Activated T-cell treated with anti-CD3 and anti-CD28 coated beads, Interleukin-2, amount 50 U/mL, for 4 hours (primary cell): ENCODE measurements at regions not wholly inside any gene's neighbourhood (a gene's known extent, or its start where the extent isn't known, plus 50 kb on each side); places are given as distances from the start of the nearest gene placed in this dataset.

Experiments
- ATAC-seq, 2 donors: fragments of 200-7000 bp; cut with Tn5 transposase; one replicate each; pipeline ENCODE4 v1.10.0; 2021
- DNase-seq: peaks from one replicate; pipeline ENCODE4 v3.0.0-alpha.2; 2020
- H3K27me3 Mint-ChIP-seq: one replicate; pipeline ENCODE4 v1.8.0; 2021; ENCODE audit warnings: low read depth, mixed read lengths
- H3K36me3 Mint-ChIP-seq: one replicate; pipeline ENCODE4 v1.8.0; 2022; ENCODE audit warnings: mixed read lengths; ENCODE audit not compliant: insufficient read depth
- H3K4me1 Mint-ChIP-seq: one replicate; pipeline ENCODE4 v1.8.0; 2021; ENCODE audit warnings: low read depth, mixed read lengths
- H3K4me3 Mint-ChIP-seq: one replicate; pipeline ENCODE4 v1.8.0; 2021; ENCODE audit warnings: mild to moderate bottlenecking, moderate library complexity, mixed read lengths
- H3K9me3 Mint-ChIP-seq: one replicate; pipeline ENCODE4 v1.8.0; 2021; ENCODE audit warnings: mixed read lengths

DNA sequence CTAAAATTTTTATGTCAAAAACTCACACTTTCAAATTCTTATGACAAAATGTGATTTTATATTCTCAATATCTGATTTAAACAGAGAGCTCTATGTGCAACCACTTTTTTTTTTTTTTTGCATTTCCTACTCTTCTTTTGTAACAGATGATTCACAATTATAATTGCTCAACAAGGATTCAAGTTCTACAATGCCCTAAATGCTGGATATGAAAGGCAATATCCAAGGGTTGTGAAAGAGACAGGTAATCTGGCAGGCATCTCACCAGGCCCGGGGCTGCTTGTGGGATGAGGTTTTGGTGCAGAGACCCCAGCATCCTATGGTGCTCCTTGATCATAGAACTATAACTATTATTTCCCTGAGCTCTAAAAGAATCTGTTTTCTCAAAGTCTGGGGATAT is 363.6 kb upstream of the NBEA start:
- Mint-ChIP-seq H3K36me3 (no peaks in the 10 kb centered on the region), H3K4me1 (no peaks in the 10 kb centered on the region), H3K27me3 (no peaks in the 10 kb centered on the region), H3K9me3 (no peaks in the 10 kb centered on the region), H3K4me3 (no peak overlapping the region)
- no peak for ATAC-seq
- no peak for DNase-seq

- ATAC-seq (no peak), DNase-seq (no peak)
- Mint-ChIP-seq H3K4me3 (no peak overlapping the region), H3K27me3 (no peaks in the 10 kb centered on the region), H3K9me3 (no peaks in the 10 kb centered on the region), H3K36me3 (no peaks in the 10 kb centered on the region), H3K4me1 (no peaks in the 10 kb centered on the region)
Observed at GRCh38 chr13:34578917-34579316, 363.2 kb upstream of the NBEA start.

- Mint-ChIP-seq H3K4me1 (no peaks in the 10 kb centered on the region), H3K36me3 (no peaks in the 10 kb centered on the region), H3K4me3 (no peak overlapping the region), H3K9me3 (no peaks in the 10 kb centered on the region), H3K27me3 (no peaks in the 10 kb centered on the region)
- DNase-seq (no peak), ATAC-seq (no peak)
Observed at GRCh38 chr13:34583181-34583580, 358.9 kb upstream of the NBEA start.

DNA sequence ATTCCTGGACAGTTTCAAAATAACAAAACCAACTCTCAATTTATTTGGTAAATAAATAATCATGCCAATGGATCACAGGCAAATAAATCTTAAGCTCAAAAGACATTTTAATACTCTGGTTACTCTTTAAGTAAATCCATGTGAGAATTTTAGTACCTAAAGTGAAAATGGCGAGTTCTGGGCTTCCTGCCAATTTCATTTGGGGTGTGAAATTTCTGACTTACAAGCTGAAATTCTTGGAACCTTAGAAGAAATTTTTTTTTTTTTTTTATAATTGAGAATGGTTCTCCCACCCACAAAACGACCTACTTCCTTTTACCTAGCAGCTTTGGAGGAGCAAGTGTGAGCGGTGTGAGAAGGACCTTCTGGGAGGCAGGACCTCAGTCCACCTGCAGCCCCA is 354.5 kb upstream of the NBEA start:
- no peak overlapping the region for H3K4me3 Mint-ChIP-seq
- H3K4me1 Mint-ChIP-seq, result no peaks in the 10 kb centered on the region
- ATAC-seq, result no peak
- no peaks in the 10 kb centered on the region for H3K9me3 Mint-ChIP-seq
- H3K27me3 Mint-ChIP-seq, result no peaks in the 10 kb centered on the region
- no peak for DNase-seq
- H3K36me3 Mint-ChIP-seq, result no peaks in the 10 kb centered on the region

GRCh38 chr13:34588362-34588761 is 353.7 kb upstream of the NBEA start:
- no peaks in the 10 kb centered on the region for H3K9me3 Mint-ChIP-seq
- ATAC-seq (no peak), DNase-seq (no peak)
- no peaks in the 10 kb centered on the region for H3K27me3 Mint-ChIP-seq
- H3K4me1 Mint-ChIP-seq, result no peaks in the 10 kb centered on the region
- H3K36me3 Mint-ChIP-seq, result no peaks in the 10 kb centered on the region
- H3K4me3 Mint-ChIP-seq, result no peak overlapping the region

GRCh38 chr13:34589581-34589980 is 352.5 kb upstream of the NBEA start:
- no peaks in the 10 kb centered on the region for H3K4me1 Mint-ChIP-seq
- no peak for DNase-seq
- H3K9me3 Mint-ChIP-seq, result no peaks in the 10 kb centered on the region
- no peaks in the 10 kb centered on the region for H3K36me3 Mint-ChIP-seq
- no peaks in the 10 kb centered on the region for H3K27me3 Mint-ChIP-seq
- no peak overlapping the region for H3K4me3 Mint-ChIP-seq
- ATAC-seq, result no peak

- Mint-ChIP-seq H3K4me1 (no peaks in the 10 kb centered on the region), H3K4me3 (no peak overlapping the region), H3K9me3 (no peaks in the 10 kb centered on the region), H3K36me3 (no peaks in the 10 kb centered on the region), H3K27me3 (no peaks in the 10 kb centered on the region)
- DNase-seq, result no peak
- ATAC-seq, result no peak
Observed at GRCh38 chr13:34591129-34591528, 350.9 kb upstream of the NBEA start.

DNA sequence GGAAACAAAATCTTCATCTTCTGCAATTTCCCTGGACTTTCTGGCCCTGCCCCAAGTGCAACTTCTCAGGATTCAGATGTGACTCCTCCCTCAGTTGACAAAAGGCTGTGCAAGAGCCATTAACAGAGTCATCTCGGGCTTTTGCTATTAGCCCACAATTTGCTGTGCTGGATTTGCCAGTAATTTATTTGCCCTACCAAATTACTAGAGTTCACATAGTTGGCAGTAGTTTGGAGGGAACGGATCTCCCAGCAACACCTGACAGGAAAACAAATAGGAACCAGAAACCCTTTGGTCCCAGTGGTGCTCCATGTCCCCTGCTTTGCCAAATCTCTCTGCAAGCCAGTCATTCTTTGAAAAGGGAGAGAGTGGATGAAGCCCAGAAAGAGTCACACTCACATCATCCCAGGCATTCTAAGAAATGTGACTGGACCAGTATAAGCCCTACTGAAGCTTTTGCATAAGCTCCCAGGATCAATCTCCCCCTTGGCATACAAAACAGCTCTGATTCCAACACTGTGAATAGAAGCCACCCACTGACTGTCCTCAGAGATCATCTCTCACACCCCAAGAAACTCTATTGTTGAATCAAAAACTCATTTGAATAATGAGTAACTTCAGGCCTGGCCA is 350.1 kb upstream of the NBEA start:
- DNase-seq, result no peak
- Mint-ChIP-seq H3K4me1 (no peaks in the 10 kb centered on the region), H3K9me3 (no peaks in the 10 kb centered on the region), H3K27me3 (no peaks in the 10 kb centered on the region), H3K4me3 (no peak overlapping the region), H3K36me3 (no peaks in the 10 kb centered on the region)
- no peak for ATAC-seq

DNA sequence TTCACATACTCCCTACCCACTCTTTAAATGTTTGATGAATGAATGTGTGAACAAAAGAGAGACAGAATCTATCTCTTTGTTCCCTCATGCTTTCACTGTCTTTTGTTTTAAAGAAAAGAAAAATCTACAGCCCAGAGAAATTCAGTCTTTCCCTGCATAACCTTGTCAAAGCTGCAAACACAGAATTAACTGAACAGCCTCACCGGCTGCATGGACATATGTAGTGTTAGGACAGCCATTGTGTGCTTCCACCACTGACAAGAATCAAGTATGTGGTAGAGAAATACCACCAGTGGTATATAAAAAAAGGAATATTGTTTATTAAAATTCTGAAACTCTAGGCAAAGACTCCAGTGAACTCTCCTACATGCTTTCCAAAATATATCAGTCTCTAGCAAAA is 348.4 kb upstream of the NBEA start:
- no peaks in the 10 kb centered on the region for H3K9me3 Mint-ChIP-seq
- H3K4me1 Mint-ChIP-seq, result no peaks in the 10 kb centered on the region
- no peak overlapping the region for H3K4me3 Mint-ChIP-seq
- no peaks in the 10 kb centered on the region for H3K27me3 Mint-ChIP-seq
- ATAC-seq (no peak), DNase-seq (no peak)
- no peaks in the 10 kb centered on the region for H3K36me3 Mint-ChIP-seq

DNA sequence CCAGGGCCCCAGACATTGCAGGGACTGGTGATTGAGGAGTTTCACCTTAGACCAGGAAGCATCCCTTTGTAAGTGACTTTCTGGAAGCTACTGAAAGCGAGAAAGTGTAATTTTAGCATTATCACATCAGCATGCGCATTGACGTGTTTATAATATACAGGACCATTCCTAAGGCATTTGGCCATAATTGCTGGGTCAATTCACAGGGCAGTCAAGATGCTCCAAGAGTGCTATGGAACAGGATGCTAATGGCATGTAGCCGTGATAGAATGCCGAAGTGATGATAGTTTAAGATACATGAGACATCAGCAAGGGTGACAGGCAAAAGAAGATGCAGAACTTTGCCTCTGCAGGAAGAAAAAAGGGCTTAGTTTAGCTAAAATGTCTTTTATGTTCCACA is 347.6 kb upstream of the NBEA start:
- ATAC-seq (no peak), DNase-seq (no peak)
- Mint-ChIP-seq H3K9me3 (no peaks in the 10 kb centered on the region), H3K4me3 (no peak overlapping the region), H3K4me1 (no peaks in the 10 kb centered on the region), H3K27me3 (no peaks in the 10 kb centered on the region), H3K36me3 (no peaks in the 10 kb centered on the region)

- no peak for DNase-seq
- Mint-ChIP-seq H3K36me3 (no peaks in the 10 kb centered on the region), H3K27me3 (no peaks in the 10 kb centered on the region), H3K4me3 (no peak overlapping the region), H3K4me1 (no peaks in the 10 kb centered on the region), H3K9me3 (peaks cover 11% of the 10 kb centered on the region)
- ATAC-seq, result no peak
Observed at GRCh38 chr13:34608331-34608730, 333.7 kb upstream of the NBEA start.

DNA sequence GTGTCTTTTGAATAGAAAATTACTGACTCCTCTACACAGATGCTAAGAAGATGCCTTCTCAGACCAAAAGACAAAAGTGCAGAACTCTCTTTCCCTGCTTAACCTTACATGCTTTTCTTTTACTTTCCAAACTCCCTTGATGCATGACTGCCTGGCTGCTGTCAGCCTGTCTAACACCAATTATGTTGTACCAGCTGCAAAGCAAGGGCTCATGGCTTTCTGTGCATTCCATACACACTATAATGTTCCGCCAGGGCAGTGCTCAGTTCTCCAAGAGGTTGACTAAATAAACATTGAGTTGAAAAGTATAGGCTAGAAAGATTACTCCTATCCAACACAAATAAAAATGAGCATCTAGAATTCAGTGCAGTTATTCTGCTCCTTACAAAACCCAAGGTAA is 330.4 kb upstream of the NBEA start:
- no peak for ATAC-seq
- no peak for DNase-seq
- H3K4me3 Mint-ChIP-seq, result no peak overlapping the region

GRCh38 chr13:34617473-34618083 is 324.5 kb upstream of the NBEA start:
- no peak overlapping the region for H3K4me3 Mint-ChIP-seq
- ATAC-seq (no peak), DNase-seq (no peak)
- no peaks in the 10 kb centered on the region for H3K36me3 Mint-ChIP-seq
- peaks cover 5% of the 10 kb centered on the region for H3K9me3 Mint-ChIP-seq
- no peaks in the 10 kb centered on the region for H3K4me1 Mint-ChIP-seq
- H3K27me3 Mint-ChIP-seq, result no peaks in the 10 kb centered on the region

More for the DNA sequence above, 330.4 kb upstream of the NBEA start:
- peaks cover 4% of the 10 kb centered on the region for H3K9me3 Mint-ChIP-seq
- H3K4me1 Mint-ChIP-seq, result no peaks in the 10 kb centered on the region
- H3K36me3 Mint-ChIP-seq, result no peaks in the 10 kb centered on the region
- no peaks in the 10 kb centered on the region for H3K27me3 Mint-ChIP-seq

GRCh38 chr13:34618654-34619053 is 323.4 kb upstream of the NBEA start:
- no peak for DNase-seq
- Mint-ChIP-seq H3K36me3 (no peaks in the 10 kb centered on the region), H3K4me3 (no peak overlapping the region), H3K4me1 (no peaks in the 10 kb centered on the region), H3K27me3 (no peaks in the 10 kb centered on the region), H3K9me3 (peaks cover 4% of the 10 kb centered on the region)
- ATAC-seq, result no peak

DNA sequence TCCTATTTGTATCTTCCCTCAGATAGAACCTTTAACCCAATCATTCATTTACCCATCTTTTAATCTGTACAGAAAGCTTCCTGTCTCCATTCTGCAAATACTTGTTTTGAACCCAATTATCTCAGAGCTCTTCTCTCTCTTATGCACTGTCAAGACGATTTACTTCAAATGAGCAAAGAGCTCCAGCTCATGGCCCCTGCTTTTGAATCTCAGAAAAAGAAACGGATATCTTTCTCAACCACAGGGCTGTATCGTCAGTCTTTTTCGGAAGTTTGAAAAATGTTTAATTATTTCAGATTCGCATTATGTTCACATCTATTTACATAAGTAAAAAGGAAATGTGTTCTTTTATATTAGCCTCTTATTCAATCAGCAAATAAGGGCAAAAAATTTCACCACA is 322.7 kb upstream of the NBEA start:
- DNase-seq, result no peak
- Mint-ChIP-seq H3K4me3 (no peak overlapping the region), H3K36me3 (no peaks in the 10 kb centered on the region), H3K4me1 (no peaks in the 10 kb centered on the region), H3K27me3 (no peaks in the 10 kb centered on the region), H3K9me3 (peaks cover 4% of the 10 kb centered on the region)
- no peak for ATAC-seq
